ENCODE measurements at regions not wholly inside any gene's neighbourhood (a gene's known extent, or its start where the extent isn't known, plus 50 kb on each side); places are given as distances from the start of the nearest gene placed in this dataset.

GRCh38 chr4:36716874-36717273 is 435.5 kb downstream of the DTHD1 start:
- DNase-seq (ENCODE audit: low read depth in 2 of 2): no peak

DNA sequence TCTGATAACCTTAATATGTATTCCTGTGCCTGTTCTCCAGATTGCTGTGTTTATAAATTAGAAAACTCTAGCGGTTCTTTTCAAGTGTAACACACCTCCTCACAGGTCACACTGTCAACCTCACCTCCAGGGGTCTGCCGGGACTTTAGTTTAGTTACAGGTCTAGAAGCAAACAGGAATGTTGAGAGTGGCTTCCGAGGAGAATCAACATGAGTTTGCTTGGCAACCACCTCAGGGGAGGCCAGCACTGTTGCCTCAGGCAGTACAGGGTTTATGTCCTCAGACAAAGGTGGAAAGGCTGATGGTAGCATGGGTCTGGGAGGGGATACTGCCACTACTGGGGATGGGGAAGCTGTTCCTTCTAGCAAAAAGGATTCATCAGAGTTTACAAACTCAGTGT is 438.0 kb downstream of the DTHD1 start:
- no peak for DNase-seq (ENCODE audit: low read depth in 2 of 2)

GRCh38 chr4:36722986-36723385 is 441.6 kb downstream of the DTHD1 start:
- no peak for DNase-seq (ENCODE audit: low read depth in 2 of 2)

- no peak for DNase-seq (ENCODE audit: low read depth in 2 of 2)
These were observed 452.9 kb downstream of the DTHD1 start for GRCh38 chr4:36734334-36734733.

- DNase-seq (ENCODE audit: low read depth in 2 of 2): no peak
These were observed 456.3 kb downstream of the DTHD1 start for GRCh38 chr4:36737691-36738090.

- DNase-seq (ENCODE audit: low read depth in 2 of 2): no peak
These were observed 459.4 kb downstream of the DTHD1 start for GRCh38 chr4:36740796-36741310.

GRCh38 chr4:36747277-36748129 is 466.1 kb downstream of the DTHD1 start:
- DNase-seq (ENCODE audit: low read depth in 2 of 2): no peak

DNA sequence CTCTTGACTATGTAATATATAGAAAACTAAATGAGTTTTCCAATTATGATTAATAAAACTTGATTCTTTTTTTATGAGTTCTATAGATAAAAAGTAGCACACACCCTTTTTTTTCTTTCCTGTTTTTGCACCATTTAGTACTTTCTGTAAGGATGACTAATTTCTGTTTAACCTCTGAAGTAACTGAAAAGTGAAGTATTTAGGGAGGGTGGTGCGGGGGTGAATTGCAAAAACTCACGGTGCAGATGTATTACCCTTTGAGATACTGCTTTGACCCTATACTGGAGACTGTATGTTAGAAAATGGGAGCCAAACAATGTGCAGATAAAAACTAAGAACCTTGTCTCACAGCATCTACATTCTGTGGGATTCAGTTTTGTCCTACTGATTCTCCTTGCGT is 471.6 kb downstream of the DTHD1 start:
- no peak for DNase-seq (ENCODE audit: low read depth in 2 of 2)

GRCh38 chr4:36757580-36758311 is 476.3 kb downstream of the DTHD1 start:
- DNase-seq (ENCODE audit: low read depth in 2 of 2): no peak

GRCh38 chr4:36758312-36759178 is 477.1 kb downstream of the DTHD1 start:
- no peak for DNase-seq (ENCODE audit: low read depth in 2 of 2)

GRCh38 chr4:36761607-36762006 is 480.2 kb downstream of the DTHD1 start:
- DNase-seq (ENCODE audit: low read depth in 2 of 2): no peak

- no peak for DNase-seq (ENCODE audit: low read depth in 2 of 2)
These were observed 480.7 kb upstream of the NWD2 start for GRCh38 chr4:36763814-36764213.

- no peak for DNase-seq (ENCODE audit: low read depth in 2 of 2)
These were observed 476.9 kb upstream of the NWD2 start for GRCh38 chr4:36767596-36767995.

GRCh38 chr4:36771411-36772153 is 473.0 kb upstream of the NWD2 start:
- no peak for DNase-seq (ENCODE audit: low read depth in 2 of 2)

GRCh38 chr4:36772154-36772516 is 472.4 kb upstream of the NWD2 start:
- no peak for DNase-seq (ENCODE audit: low read depth in 2 of 2)

DNA sequence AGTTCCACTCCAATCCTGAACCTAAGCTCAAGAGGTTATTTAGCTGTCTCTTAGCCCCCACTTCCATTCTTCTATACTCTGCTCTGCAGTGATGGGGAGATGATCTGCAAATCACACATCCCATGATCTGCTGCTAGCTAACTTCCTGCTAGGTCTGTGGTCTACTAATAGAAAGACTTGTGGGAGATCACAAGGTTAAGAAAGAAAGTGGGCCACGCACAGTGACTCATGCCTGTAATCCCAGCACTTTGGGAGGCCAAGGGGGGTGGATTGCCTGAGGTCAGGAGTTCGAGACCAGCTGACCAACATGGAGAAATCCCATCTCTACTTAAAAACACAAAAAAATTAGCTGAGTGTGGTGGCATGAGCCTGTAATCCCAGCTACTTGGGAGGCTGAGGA is 471.1 kb upstream of the NWD2 start:
- no peak for DNase-seq (ENCODE audit: low read depth in 2 of 2)

DNA sequence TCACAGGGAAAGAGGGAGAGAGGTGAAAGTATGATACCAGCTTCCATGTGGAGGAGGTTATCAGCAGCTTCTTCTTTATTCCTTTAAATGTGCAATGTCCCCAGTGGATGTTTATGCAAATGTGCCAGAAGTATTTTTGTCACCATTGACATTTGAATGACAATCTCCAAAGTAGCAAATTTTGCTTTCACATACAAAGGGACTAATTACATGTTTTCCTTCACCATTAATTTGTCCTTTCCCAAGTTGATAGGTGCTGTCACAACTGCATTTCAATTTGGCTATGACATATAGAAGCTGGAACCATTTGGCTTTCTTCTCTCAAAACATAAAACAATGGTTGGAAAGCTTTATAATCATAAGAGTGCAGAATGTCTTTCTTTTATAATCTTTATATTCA is 469.0 kb upstream of the NWD2 start:
- DNase-seq (ENCODE audit: low read depth in 2 of 2): no peak

DNA sequence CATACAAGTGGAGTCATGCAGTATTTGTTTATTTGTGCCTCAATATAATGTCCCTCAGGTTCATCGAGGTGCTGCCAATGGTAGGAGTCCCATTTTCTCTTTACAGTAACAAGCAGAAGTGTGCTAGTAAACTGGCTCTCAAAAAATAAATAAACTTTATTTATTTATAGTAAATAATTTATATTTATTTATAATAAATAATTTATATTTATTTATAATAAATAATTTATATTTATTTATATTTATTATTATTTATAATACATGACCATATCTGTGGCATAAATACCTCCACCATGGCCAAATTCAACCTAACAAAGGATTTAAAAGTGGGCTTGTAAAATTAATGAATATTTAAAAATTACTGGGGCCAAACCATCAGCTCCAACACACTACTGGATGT is 464.9 kb upstream of the NWD2 start:
- no peak for DNase-seq (ENCODE audit: low read depth in 2 of 2)

DNA sequence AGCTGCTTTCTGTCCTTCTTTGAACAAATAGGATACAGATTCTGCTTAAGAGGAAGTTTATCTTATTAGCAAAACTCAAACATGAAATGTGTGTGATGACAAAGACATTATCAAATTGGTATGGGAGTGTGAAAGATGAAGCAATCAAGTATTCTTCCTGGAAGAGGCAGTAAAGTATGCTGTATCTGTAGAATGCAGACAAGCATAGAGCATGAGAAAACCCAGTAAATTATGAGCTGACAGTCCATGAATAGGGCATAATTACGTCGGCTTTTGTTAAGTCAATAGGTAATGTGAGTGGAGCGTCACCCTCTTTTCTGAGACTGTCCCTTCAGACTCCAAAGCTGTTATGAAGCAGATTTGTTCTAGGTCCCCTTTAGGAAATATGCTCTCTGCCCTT is 458.6 kb upstream of the NWD2 start:
- DNase-seq (ENCODE audit: low read depth in 2 of 2): no peak

- DNase-seq (ENCODE audit: low read depth in 2 of 2): no peak
These were observed 458.0 kb upstream of the NWD2 start for GRCh38 chr4:36786519-36786918.

DNA sequence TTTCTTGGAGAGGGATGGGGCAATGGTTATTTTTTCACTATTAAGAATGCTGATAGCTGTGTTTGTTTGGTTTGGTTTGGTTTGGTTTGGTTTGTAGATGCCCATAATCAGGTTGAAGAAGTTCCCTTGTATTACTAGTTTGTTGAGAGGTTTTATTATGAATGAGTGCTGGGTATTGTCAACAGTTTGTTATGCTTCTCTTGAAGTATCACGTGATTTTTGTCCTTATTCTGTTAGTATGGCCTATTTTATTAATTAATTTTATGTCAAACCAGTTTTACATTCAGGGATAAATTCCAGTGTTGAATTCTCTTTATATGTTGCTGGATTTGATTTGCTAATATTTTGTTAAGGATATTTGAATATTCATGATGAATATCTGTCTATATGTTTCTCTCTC is 449.8 kb upstream of the NWD2 start:
- no peak for DNase-seq (ENCODE audit: low read depth in 2 of 2)

Data from activated CD8-positive, alpha-beta memory T cell treated with anti-CD3 and anti-CD28 coated beads for 4 hours (primary cell).